GM12892 (cell line): ENCODE measurements at regions not wholly inside any gene's neighbourhood (a gene's known extent, or its start where the extent isn't known, plus 50 kb on each side); places are given as distances from the start of the nearest gene placed in this dataset.

ENCODE experiments used
- POLR2A ChIP-seq: IDR thresholded peaks from 2 replicates; pipeline ENCODE4 v1.6.1; 2011; ENCODE audit warnings: low read depth, low read length, control low read depth
- POLR2AphosphoS5 ChIP-seq: IDR thresholded peaks from 2 replicates; pipeline ENCODE4 v1.6.1; 2011; ENCODE audit warnings: low read depth, low read length, control low read depth
- TAF1 ChIP-seq: IDR thresholded peaks from 2 replicates; pipeline ENCODE4 v1.6.1; 2011; ENCODE audit warnings: low read depth, mild to moderate bottlenecking, control low read depth, low read length, borderline replicate concordance

GRCh38 chr1:117779364-117779763 is 150.1 kb downstream of the GDAP2 start:
- TF ChIP-seq POLR2A (no peak), POLR2AphosphoS5 (no peak), TAF1 (no peak)
